ENCODE measurements at regions not wholly inside any gene's neighbourhood (a gene's known extent, or its start where the extent isn't known, plus 50 kb on each side); places are given as distances from the start of the nearest gene placed in this dataset.

DNA sequence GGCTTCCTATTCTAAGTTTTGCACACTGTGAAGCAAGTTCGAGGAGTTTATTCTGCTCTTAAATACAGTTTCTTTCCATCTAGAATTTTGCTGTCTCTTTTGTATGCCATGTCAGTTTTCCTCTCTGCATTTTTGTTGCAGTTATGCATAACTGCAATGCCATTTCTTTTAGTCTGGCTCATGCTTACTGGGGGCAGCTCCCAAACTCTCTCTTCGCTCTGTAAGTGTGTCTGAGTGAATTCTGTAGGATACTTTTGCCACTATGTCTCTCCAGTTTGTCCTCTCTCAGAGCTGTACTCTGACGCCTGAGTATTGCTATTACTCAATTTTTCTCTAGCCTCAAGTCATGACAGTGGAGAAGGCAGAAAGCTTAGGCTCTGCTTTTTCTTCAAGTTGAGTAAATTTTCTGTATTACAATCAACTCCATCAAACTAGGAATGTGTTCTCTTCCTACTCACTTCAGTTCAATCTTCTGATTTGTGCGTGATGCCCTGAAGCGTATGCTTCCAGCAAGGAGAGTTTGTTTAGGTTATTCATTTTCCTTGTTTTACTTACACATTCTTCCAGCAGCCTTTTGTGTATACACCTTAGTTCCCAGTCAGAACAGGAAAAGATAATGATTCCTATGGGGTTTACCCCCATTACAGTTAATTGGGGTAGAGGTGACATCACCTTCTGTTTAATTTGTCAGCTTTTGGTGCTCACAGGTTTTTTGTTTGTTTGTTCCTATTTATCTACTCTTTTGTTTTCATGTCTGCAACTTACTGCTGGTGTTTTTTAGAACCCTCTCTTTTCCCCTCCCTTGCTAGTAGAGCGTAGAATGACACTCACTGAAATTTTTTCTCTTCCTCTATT lies 430.9 kb downstream of the BCKDHB start:
- Histone ChIP-seq H3K4me1 (ENCODE audit: control insufficient read depth, insufficient read depth, low read length) (no peaks in the 10 kb centered on the region), H3K27ac (ENCODE audit: extremely low read depth, low read depth, low read length) (no peak overlapping the region), H3K4me3 (ENCODE audit: low read depth, low read length) (no peak overlapping the region), H3K36me3 (ENCODE audit: control insufficient read depth in 2 of 2, insufficient read depth in 1 of 2, low read length in 2 of 2) (no peaks in the 10 kb centered on the region), H3K9me3 (ENCODE audit: control insufficient read depth, insufficient read depth, low read depth, low read length) (no peaks in the 10 kb centered on the region)
- ChIA-PET CTCF (interaction anchor here (0.6 to 1.0 kb wide), 3 partner anchors 10 to 366 kb away, joined by 3 read pairs; no protein-coding TSS in a partner anchor), POLR2A (no interaction called here)
- peak; percentile 80; the same call in 1 of the 2 replicates for TF ChIP-seq TRIM28 (IDR thresholded peaks at IDR 0.05; ENCODE audit: borderline replicate concordance, low read length)
- TF ChIP-seq SETDB1 (IDR thresholded peaks at IDR 0.05; ENCODE audit: insufficient read length, low read length) = peak; percentile 59
- no peak for TF ChIP-seq ZNF10 (tag by site-specific recombination; IDR thresholded peaks at IDR 0.05)

DNA sequence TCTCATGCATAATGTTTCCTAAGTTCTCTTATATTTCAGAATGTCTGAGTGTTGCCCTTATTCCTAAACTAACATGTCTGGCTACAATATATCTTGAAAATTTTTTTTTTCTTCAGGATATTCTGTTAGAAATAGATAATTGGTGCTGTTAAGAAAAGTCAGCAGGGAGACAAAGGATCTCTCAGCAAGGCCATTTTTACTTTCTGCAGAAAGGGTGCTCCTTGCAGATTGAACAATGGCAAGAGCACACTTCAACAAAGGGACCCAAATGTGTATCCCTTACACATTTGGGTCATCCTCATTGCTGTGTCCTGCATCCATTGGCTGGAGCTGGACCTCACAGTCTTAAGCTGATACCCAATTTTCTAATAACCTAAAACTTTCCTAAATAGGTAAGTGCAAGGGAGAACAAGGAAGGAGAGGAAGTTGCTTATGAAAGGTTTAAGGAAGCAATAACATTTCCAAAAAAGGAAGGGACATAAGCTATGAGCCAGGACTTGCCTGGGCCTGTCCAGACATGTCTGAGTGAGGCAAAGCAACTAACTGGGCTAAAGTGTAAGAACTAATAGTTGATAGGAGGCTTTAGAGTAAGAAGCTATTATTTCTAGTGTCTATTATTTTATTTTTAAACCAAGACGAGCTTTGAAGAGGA lies 429.6 kb downstream of the BCKDHB start:
- CTCF ChIA-PET = interaction anchor here (1.0 kb wide), 1 partner anchor 11 kb away, joined by 3 read pairs; no protein-coding TSS in a partner anchor

DNA sequence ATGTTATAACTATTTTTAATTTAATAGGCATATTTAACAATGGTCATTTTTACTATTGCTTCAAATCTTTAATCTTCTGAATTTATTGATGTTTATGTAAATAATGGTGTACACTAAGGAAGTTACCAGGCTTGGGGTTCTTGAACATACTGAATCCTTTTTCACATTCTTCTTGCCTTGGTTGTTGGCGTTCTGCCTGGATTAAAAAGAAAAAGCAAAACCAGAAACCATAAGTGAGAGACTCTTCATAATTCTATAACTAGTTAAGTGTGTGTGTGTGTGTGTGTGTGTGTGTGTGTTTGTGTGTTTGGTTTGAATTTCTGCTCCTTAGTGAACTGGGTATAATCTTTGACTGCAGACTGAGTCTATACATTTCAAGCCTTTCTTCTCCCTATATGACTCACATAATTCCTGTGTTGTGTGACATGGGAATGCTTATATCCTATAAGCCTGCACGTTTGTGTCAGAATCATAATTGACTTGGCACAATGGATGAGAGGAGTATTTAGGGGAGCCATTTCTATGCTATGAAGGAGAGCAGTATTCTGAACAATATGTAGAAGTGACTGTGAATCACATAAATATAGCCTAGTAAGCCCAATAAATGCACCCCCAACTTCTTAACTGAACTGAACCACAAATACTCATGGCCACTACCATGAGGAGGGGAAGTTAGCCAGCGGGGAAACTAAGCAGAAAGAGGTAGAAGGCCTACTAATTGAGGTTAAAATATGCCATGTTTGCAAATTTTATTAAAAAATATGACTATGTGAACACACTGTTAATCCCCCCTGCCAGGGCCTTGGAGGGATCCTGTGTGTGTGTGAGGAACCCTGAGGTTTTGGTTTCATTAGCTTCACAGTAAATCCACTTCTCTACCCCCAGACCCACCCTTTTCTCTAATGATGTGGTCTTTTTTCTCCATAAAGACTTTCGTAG lies 425.5 kb downstream of the BCKDHB start:
- Histone ChIP-seq H3K36me3 (ENCODE audit: control insufficient read depth in 2 of 2, insufficient read depth in 1 of 2, low read length in 2 of 2) (no peaks in the 10 kb centered on the region), H3K27ac (ENCODE audit: extremely low read depth, low read depth, low read length) (no peak overlapping the region), H3K9me3 (ENCODE audit: control insufficient read depth, insufficient read depth, low read depth, low read length) (no peaks in the 10 kb centered on the region), H3K4me1 (ENCODE audit: control insufficient read depth, insufficient read depth, low read length) (peaks cover 7% of the 10 kb centered on the region; the same call in 1 of the 2 replicates), H3K4me3 (ENCODE audit: low read depth, low read length) (no peak overlapping the region)
- POLR2A ChIA-PET = no interaction called here
- CTCF ChIA-PET = interaction anchor here (0.6 kb wide), 1 partner anchor 35 kb away, joined by 3 read pairs; no protein-coding TSS in a partner anchor
- no peak for TF ChIP-seq ZNF76 (tag by site-specific recombination; IDR thresholded peaks at IDR 0.05; ENCODE audit: borderline replicate concordance, low read depth)
- TF ChIP-seq, protein P1, sequence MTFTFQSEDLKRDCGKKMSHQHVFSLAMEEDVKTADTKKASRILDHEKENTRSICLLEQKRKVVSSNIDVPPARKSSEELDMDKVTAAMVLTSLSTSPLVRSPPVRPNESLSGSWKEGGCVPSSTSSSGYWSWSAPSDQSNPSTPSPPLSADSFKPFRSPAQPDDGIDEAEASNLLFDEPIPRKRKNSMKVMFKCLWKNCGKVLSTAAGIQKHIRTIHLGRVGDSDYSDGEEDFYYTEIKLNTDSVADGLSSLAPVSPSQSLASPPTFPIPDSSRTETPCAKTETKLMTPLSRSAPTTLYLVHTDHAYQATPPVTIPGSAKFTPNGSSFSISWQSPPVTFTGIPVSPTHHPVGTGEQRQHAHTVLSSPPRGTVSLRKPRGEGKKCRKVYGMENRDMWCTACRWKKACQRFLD (tag by site-specific recombination; IDR thresholded peaks at IDR 0.05) = no peak
- no peak for TF ChIP-seq ZNF677 (tag by site-specific recombination; IDR thresholded peaks at IDR 0.05)
- no peak for TF ChIP-seq PRDM1 (tag by site-specific recombination; IDR thresholded peaks at IDR 0.05)
- no peak for TF ChIP-seq KLF7 (tag by site-specific recombination; IDR thresholded peaks at IDR 0.05; ENCODE audit: borderline replicate concordance)

More for the DNA sequence above, 429.6 kb downstream of the BCKDHB start:
- TF ChIP-seq ZNF311 (tag by site-specific recombination; IDR thresholded peaks at IDR 0.05; ENCODE audit: borderline replicate concordance) (no peak), SETDB1 (IDR thresholded peaks at IDR 0.05; ENCODE audit: insufficient read length, low read length) (peak; percentile 100), IKZF3 (tag by site-specific recombination; IDR thresholded peaks at IDR 0.05) (no peak), FEZF1 (tag by site-specific recombination; IDR thresholded peaks at IDR 0.05) (no peak), ZNF624 (tag by site-specific recombination; IDR thresholded peaks at IDR 0.05) (no peak), ZNF549 (tag by site-specific recombination; IDR thresholded peaks at IDR 0.05) (no peak), ZNF274 (IDR thresholded peaks at IDR 0.05; ENCODE audit: low read length) (no peak), ZNF274 (tag by site-specific recombination; IDR thresholded peaks at IDR 0.05; ENCODE audit: borderline replicate concordance) (no peak), ZNF112 (tag by site-specific recombination; IDR thresholded peaks at IDR 0.05) (no peak), TRIM28 (IDR thresholded peaks at IDR 0.05; ENCODE audit: borderline replicate concordance, low read length) (peak; percentile 98), ZNF248 (tag by site-specific recombination; IDR thresholded peaks at IDR 0.05) (no peak), ZBTB8A (tag by site-specific recombination; IDR thresholded peaks at IDR 0.05) (no peak)
- TF ChIP-seq, protein P2, sequence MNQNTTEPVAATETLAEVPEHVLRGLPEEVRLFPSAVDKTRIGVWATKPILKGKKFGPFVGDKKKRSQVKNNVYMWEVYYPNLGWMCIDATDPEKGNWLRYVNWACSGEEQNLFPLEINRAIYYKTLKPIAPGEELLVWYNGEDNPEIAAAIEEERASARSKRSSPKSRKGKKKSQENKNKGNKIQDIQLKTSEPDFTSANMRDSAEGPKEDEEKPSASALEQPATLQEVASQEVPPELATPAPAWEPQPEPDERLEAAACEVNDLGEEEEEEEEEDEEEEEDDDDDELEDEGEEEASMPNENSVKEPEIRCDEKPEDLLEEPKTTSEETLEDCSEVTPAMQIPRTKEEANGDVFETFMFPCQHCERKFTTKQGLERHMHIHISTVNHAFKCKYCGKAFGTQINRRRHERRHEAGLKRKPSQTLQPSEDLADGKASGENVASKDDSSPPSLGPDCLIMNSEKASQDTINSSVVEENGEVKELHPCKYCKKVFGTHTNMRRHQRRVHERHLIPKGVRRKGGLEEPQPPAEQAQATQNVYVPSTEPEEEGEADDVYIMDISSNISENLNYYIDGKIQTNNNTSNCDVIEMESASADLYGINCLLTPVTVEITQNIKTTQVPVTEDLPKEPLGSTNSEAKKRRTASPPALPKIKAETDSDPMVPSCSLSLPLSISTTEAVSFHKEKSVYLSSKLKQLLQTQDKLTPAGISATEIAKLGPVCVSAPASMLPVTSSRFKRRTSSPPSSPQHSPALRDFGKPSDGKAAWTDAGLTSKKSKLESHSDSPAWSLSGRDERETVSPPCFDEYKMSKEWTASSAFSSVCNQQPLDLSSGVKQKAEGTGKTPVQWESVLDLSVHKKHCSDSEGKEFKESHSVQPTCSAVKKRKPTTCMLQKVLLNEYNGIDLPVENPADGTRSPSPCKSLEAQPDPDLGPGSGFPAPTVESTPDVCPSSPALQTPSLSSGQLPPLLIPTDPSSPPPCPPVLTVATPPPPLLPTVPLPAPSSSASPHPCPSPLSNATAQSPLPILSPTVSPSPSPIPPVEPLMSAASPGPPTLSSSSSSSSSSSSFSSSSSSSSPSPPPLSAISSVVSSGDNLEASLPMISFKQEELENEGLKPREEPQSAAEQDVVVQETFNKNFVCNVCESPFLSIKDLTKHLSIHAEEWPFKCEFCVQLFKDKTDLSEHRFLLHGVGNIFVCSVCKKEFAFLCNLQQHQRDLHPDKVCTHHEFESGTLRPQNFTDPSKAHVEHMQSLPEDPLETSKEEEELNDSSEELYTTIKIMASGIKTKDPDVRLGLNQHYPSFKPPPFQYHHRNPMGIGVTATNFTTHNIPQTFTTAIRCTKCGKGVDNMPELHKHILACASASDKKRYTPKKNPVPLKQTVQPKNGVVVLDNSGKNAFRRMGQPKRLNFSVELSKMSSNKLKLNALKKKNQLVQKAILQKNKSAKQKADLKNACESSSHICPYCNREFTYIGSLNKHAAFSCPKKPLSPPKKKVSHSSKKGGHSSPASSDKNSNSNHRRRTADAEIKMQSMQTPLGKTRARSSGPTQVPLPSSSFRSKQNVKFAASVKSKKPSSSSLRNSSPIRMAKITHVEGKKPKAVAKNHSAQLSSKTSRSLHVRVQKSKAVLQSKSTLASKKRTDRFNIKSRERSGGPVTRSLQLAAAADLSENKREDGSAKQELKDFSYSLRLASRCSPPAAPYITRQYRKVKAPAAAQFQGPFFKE (tag by site-specific recombination; IDR thresholded peaks at IDR 0.05; ENCODE audit: borderline replicate concordance) = no peak
- no peaks in the 10 kb centered on the region for H3K36me3 ChIP-seq (ENCODE audit: control insufficient read depth in 2 of 2, insufficient read depth in 1 of 2, low read length in 2 of 2)
- no peak overlapping the region for H3K4me3 ChIP-seq (ENCODE audit: low read depth, low read length)
- H3K9me3 ChIP-seq (ENCODE audit: control insufficient read depth, insufficient read depth, low read depth, low read length) = no peaks in the 10 kb centered on the region
- POLR2A ChIA-PET = no interaction called here
- H3K27ac ChIP-seq (ENCODE audit: extremely low read depth, low read depth, low read length) = no peak overlapping the region; the same call in 1 of the 2 replicates
- H3K4me1 ChIP-seq (ENCODE audit: control insufficient read depth, insufficient read depth, low read length) = no peaks in the 10 kb centered on the region
